ENCODE measurements at regions not wholly inside any gene's neighbourhood (a gene's known extent, or its start where the extent isn't known, plus 50 kb on each side); places are given as distances from the start of the nearest gene placed in this dataset.
A peak's percentile ranks its signal among the peaks of the same experiment; 100 is the strongest.
"Not testable (repeated sequence)": the region's sequence is repeated elsewhere in the genome, so short reads cannot be mapped to it uniquely, and the experiment has no call there.

DNA sequence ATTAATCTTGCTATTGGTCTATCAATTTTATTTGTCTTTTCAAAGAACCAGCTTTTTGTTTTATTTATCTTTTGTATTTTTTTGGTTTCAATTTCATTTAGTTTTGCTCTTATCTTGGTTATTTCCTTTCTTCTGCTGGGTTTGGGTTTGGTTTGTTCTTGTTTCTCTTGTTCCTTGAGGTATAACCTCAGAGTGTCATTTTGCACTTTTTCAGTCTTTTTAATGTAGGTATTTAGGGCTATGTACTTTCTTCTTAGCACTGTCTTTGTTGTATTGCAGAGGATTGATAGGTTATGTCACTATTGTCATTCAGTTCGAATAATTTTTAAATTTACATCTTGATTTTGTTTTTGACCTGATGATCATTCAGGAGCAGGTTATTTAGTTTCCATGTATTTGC lies 92.7 kb upstream of the DCD start:
- DNase-seq: no peak
- peak; percentile 66 for ATAC-seq
- H3K27ac Mint-ChIP-seq: peak overlapping the region; percentile 79
- H3K9me3 Mint-ChIP-seq (ENCODE audit: low read depth): peaks cover 3% of the 10 kb centered on the region
- no peaks in the 10 kb centered on the region for H3K27me3 Mint-ChIP-seq
- CTCF ChIA-PET: interaction anchor here (0.6 to 2.1 kb wide), 8 partner anchors 8 to 331 kb away, joined by 3 to 15 read pairs (median 4); no protein-coding TSS in a partner anchor
- H3K4me3 Mint-ChIP-seq: peak overlapping the region; percentile 43
- peaks cover 42% of the 10 kb centered on the region for H3K36me3 Mint-ChIP-seq
- peaks cover 57% of the 10 kb centered on the region for H3K4me1 Mint-ChIP-seq

GRCh38 chr12:54736549-54736948 lies 88.4 kb upstream of the DCD start:
- peaks cover 25% of the 10 kb centered on the region for H3K36me3 Mint-ChIP-seq

DNA sequence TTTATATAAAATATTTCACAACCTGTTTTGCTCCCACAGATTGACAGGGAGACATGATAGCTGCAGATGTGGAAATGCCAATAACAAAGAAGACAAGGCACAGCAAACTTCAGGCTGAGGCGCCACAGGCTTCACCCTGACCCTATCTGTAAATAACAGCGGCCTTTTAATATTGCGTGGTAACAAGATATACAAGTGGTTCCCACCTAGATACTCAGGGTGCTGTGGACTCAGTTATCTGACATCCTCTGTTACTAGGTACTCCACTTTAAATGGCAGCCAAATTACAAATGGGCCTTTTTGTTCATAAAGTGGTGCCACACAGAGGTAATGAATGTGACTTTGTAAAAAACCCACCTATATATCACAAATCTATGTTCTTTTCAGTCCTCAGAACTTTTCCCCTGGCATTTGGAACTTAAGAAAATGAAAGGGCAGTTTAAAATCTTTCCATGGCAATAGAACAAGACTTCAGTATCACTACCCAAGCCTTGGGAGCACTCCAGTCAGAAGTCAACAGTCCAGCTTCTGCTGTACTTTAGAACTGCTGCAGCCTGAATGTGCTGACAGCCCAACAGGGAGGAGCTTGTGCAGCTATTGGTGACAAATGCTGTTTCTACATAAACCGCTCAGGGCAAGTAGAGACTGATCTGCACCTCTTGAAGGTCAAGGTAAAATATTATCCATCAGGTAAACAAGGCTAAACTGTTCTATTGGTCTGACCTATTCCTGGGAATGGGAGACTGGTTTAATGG lies 86.2 kb upstream of the DCD start:
- DNase-seq: no peak
- Mint-ChIP-seq H3K27me3 (no peaks in the 10 kb centered on the region), H3K36me3 (peaks cover 18% of the 10 kb centered on the region), H3K4me1 (peaks cover 27% of the 10 kb centered on the region), H3K9me3 (ENCODE audit: low read depth) (peaks cover 5% of the 10 kb centered on the region), H3K27ac (no peak overlapping the region), H3K4me3 (no peak overlapping the region)
- no peak for ATAC-seq
- CTCF ChIA-PET: interaction anchor here (1.2 to 1.4 kb wide), 4 partner anchors 10 to 259 kb away, joined by 3 to 5 read pairs (median 4); no protein-coding TSS in a partner anchor

More at GRCh38 chr12:54736549-54736948, 88.4 kb upstream of the DCD start:
- Mint-ChIP-seq H3K27me3 (no peaks in the 10 kb centered on the region), H3K4me3 (no peak overlapping the region), H3K27ac (peak overlapping the region; percentile 68), H3K4me1 (peaks cover 47% of the 10 kb centered on the region), H3K9me3 (ENCODE audit: low read depth) (peaks cover 5% of the 10 kb centered on the region)
- ATAC-seq (peak; percentile 61), DNase-seq (peak; percentile 59)
- CTCF ChIA-PET: interaction anchor here (0.8 to 1.2 kb wide), 4 partner anchors 12 to 257 kb away, joined by 3 to 8 read pairs (median 4); partner anchors contain the start of gene TESPA1

DNA sequence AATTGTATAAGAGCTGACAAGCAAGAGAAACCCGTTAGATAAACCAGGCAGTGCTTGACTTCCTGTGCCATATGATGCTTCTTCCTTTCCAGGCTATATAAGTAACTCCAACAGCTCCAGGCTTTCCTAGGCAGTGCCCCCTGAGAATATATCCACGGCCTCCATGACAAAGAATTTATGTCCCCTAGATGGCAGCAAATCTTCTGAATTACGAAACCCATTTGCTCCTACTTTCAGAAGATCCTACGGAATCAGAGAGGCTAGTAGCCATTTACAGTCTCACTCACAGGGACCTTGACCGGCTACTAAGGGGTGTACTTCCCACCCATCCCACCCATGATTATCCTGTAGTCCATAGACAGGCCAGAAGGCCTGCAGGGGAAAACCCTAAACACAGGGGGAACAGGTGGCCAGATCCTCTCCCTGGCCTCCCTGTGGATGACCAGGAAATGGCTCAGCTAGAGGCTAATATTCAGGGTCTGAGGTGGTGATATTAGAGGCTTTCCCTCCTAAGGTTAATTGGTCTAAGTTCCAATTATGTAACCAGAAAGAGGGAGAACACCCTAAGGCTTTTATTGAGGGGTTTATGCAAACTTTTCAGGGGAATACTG lies 77.2 kb upstream of the DCD start:
- no peak overlapping the region for H3K27ac Mint-ChIP-seq
- CTCF ChIA-PET: interaction anchor here (0.8 to 2.5 kb wide), 16 partner anchors 10 to 347 kb away, joined by 3 to 25 read pairs (median 6); partner anchors contain the start of genes MUCL1 and TESPA1
- no peaks in the 10 kb centered on the region for H3K36me3 Mint-ChIP-seq
- H3K4me1 Mint-ChIP-seq: peaks cover 7% of the 10 kb centered on the region
- H3K9me3 Mint-ChIP-seq (ENCODE audit: low read depth): no peaks in the 10 kb centered on the region
- H3K4me3 Mint-ChIP-seq: no peak overlapping the region
- ATAC-seq: peak; percentile 55
- peaks cover 21% of the 10 kb centered on the region for H3K27me3 Mint-ChIP-seq
- DNase-seq: no peak

- Mint-ChIP-seq H3K9me3 (ENCODE audit: low read depth) (no peaks in the 10 kb centered on the region), H3K4me1 (peaks cover 7% of the 10 kb centered on the region), H3K27ac (no peak overlapping the region), H3K27me3 (peaks cover 28% of the 10 kb centered on the region), H3K36me3 (no peaks in the 10 kb centered on the region), H3K4me3 (no peak overlapping the region)
- peak; percentile 47 for DNase-seq
- CTCF ChIA-PET: interaction anchor here (0.6 to 2.5 kb wide), 20 partner anchors 11 to 547 kb away, joined by 3 to 25 read pairs (median 5); partner anchors contain the start of genes MUCL1 and TESPA1
- peak; percentile 78 for ATAC-seq
These were observed 75.5 kb upstream of the DCD start for GRCh38 chr12:54723379-54724256.

- Mint-ChIP-seq H3K27ac (no peak overlapping the region), H3K36me3 (no peaks in the 10 kb centered on the region), H3K4me3 (no peak overlapping the region), H3K4me1 (peaks cover 7% of the 10 kb centered on the region), H3K9me3 (ENCODE audit: low read depth) (no peaks in the 10 kb centered on the region), H3K27me3 (peaks cover 32% of the 10 kb centered on the region)
- no peak for DNase-seq
- CTCF ChIA-PET: interaction anchor here (1.0 to 2.0 kb wide), 3 partner anchors 28 to 351 kb away, joined by 3 to 7 read pairs (median 5); no protein-coding TSS in a partner anchor
- ATAC-seq: no peak
These were observed 73.1 kb upstream of the DCD start for GRCh38 chr12:54721312-54721711.

GRCh38 chr12:54719691-54720090 lies 71.5 kb upstream of the DCD start:
- no peak for DNase-seq
- CTCF ChIA-PET: interaction anchor here (1.1 to 1.5 kb wide), 3 partner anchors 10 to 274 kb away, joined by 3 to 7 read pairs (median 3); no protein-coding TSS in a partner anchor
- Mint-ChIP-seq H3K36me3 (no peaks in the 10 kb centered on the region), H3K9me3 (ENCODE audit: low read depth) (no peaks in the 10 kb centered on the region), H3K27ac (no peak overlapping the region), H3K27me3 (peaks cover 38% of the 10 kb centered on the region), H3K4me1 (peaks cover 3% of the 10 kb centered on the region), H3K4me3 (no peak overlapping the region)
- no peak for ATAC-seq

- H3K4me1 Mint-ChIP-seq: no peaks in the 10 kb centered on the region
- no peak overlapping the region for H3K27ac Mint-ChIP-seq
- ATAC-seq (no peak), DNase-seq (no peak)
- CTCF ChIA-PET: interaction anchor here (0.7 kb wide), 2 partner anchors 14 to 379 kb away, joined by 3 read pairs; no protein-coding TSS in a partner anchor
- H3K4me3 Mint-ChIP-seq: no peak overlapping the region
- H3K36me3 Mint-ChIP-seq: no peaks in the 10 kb centered on the region
- H3K27me3 Mint-ChIP-seq: peaks cover 46% of the 10 kb centered on the region
- H3K9me3 Mint-ChIP-seq (ENCODE audit: low read depth): no peaks in the 10 kb centered on the region
These were observed 68.1 kb upstream of the DCD start for GRCh38 chr12:54716261-54716660.

DNA sequence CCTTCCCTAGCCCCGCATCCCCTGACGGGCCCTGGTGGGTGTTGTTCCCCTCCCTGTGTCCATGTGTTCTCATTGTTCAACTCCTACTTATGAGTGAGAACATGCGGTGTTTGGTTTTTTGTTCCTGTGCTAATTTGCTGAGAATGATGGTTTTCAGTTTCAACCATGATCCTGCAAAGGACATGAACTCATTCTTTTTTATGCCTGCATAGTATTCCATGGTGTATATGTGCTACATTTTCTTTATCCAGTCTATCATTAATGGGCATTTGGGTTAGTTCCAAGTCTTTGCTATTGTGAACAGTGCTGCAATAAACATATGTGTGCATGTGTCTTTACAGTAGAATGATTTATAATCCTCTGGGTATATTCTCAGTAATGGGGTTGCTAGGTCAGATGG lies 65.7 kb upstream of the DCD start:
- CTCF ChIA-PET: interaction anchor here (0.8 to 1.3 kb wide), 4 partner anchors 11 to 279 kb away, joined by 3 to 4 read pairs (median 4); no protein-coding TSS in a partner anchor
- H3K36me3 Mint-ChIP-seq; H3K27ac Mint-ChIP-seq; H3K4me3 Mint-ChIP-seq; DNase-seq; H3K9me3 Mint-ChIP-seq (ENCODE audit: low read depth); H3K4me1 Mint-ChIP-seq; ATAC-seq: not testable (repeated sequence)
- peaks cover 34% of the 10 kb centered on the region for H3K27me3 Mint-ChIP-seq

DNA sequence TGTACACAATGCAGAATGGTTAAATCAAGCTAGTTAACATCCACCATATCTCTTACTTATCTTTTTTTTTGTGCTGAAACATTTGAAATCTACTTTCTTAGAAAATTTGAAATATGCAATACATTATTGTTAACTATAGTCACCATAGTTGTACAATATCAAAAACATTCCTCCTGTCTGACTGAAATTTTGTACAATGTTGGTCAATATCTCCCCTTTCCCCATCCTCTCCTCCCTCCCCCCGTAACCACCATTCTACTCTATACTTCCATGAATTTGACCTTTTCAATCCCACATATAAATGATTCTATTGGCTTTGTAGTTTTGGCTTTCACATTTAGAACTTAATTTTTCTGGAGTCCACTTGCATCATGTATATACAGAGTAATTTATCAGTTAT lies 63.5 kb upstream of the DCD start:
- DNase-seq (no peak), ATAC-seq (no peak)
- Mint-ChIP-seq H3K27me3 (peaks cover 30% of the 10 kb centered on the region), H3K27ac (no peak overlapping the region), H3K9me3 (ENCODE audit: low read depth) (no peaks in the 10 kb centered on the region), H3K4me1 (no peaks in the 10 kb centered on the region), H3K36me3 (no peaks in the 10 kb centered on the region), H3K4me3 (no peak overlapping the region)
- CTCF ChIA-PET: no interaction called here

DNA sequence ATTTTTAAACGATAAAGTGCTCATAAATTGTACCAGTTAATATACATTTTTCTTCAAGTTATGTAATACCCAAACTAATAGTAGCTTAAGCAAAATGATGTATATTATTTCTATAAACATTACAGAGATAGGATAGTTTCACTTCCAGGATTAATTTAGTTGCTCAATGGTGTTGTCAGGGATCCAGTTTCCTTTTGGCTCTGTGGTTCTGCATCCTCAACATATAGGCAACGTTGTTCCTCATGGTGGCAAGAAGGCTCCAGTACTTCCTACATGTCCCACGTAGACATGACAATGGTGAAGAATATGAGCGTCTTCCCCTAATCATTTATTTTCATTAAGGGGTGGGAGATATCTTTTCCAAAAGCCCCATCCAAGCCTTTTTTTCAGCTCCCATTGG lies 60.7 kb upstream of the DCD start:
- ATAC-seq: no peak
- Mint-ChIP-seq H3K27me3 (peaks cover 19% of the 10 kb centered on the region), H3K4me1 (no peaks in the 10 kb centered on the region)

GRCh38 chr12:54704202-54704601 lies 56.0 kb upstream of the DCD start:
- H3K9me3 Mint-ChIP-seq (ENCODE audit: low read depth): no peaks in the 10 kb centered on the region
- no peaks in the 10 kb centered on the region for H3K36me3 Mint-ChIP-seq
- H3K4me1 Mint-ChIP-seq: no peaks in the 10 kb centered on the region
- DNase-seq: no peak
- no peak for ATAC-seq
- H3K4me3 Mint-ChIP-seq: no peak overlapping the region
- H3K27me3 Mint-ChIP-seq: peaks cover 11% of the 10 kb centered on the region
- CTCF ChIA-PET: interaction anchor here (1.1 kb wide), 1 partner anchor 367 kb away, joined by 4 read pairs; no protein-coding TSS in a partner anchor
- H3K27ac Mint-ChIP-seq: no peak overlapping the region

More for the DNA sequence above, 60.7 kb upstream of the DCD start:
- Mint-ChIP-seq H3K4me3 (no peak overlapping the region), H3K9me3 (ENCODE audit: low read depth) (no peaks in the 10 kb centered on the region), H3K27ac (no peak overlapping the region), H3K36me3 (no peaks in the 10 kb centered on the region)
- CTCF ChIA-PET: interaction anchor here (0.7 to 1.7 kb wide), 4 partner anchors 10 to 723 kb away, joined by 3 to 5 read pairs (median 3); no protein-coding TSS in a partner anchor
- DNase-seq: no peak

Measured in activated CD8-positive, alpha-beta memory T cell treated with anti-CD3 and anti-CD28 coated beads, Interleukin-2, amount 10 ng/mL, durations not matched to agents 7 days and 5 days (primary cell).